ENCODE measurements at regions not wholly inside any gene's neighbourhood (a gene's known extent, or its start where the extent isn't known, plus 50 kb on each side); places are given as distances from the start of the nearest gene placed in this dataset.

DNA sequence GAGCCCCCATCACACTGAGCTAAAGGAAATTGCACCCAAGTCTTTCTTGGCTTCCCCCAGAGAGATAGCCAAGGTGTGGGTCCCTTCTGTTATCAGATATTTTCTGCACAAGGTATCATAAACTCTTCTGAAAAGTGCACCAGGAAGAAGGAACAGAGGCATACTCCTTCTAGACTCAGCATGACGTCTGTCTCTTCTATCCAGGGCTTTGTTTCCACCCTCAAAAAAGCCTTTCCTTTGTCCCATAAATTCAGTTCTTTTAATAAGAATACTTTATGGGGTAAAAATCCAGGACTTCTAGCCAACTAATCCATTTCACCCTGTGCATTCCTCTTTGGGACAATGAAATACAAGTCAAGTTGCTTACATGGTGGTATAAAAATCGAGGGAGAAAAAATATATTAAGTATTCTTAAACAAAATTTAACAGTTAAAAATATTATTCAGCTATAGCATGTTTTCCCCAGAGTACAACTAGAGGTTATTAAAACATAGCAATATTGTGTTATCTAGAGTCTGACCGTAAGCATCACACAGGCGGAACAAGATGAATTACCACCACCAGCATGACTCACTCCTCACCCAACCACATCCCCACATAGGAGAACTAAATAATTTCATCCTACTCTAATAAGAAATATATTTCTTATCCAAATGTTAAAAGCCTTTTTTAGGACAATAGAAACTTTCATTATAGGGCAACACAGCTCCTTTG is 79.9 kb upstream of the GPC6 start:
- DNase-seq, result no peak

DNA sequence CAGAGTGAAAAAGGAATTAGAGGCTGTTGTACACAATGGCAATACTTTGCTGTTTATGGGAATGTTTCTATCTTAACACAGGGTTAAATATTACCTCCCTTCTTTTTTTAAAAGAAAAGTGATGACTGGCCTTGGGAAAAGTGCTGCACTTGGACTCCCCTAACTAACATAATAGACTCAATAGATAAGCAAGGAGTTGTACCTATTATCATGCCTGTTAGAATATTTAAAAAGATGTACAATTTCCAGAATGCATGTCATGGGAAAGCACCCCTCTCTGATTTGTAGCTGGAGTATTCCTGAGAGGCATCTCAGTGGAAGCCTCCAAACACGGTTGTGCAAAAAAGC is 79.3 kb upstream of the GPC6 start:
- no peak for DNase-seq

DNA sequence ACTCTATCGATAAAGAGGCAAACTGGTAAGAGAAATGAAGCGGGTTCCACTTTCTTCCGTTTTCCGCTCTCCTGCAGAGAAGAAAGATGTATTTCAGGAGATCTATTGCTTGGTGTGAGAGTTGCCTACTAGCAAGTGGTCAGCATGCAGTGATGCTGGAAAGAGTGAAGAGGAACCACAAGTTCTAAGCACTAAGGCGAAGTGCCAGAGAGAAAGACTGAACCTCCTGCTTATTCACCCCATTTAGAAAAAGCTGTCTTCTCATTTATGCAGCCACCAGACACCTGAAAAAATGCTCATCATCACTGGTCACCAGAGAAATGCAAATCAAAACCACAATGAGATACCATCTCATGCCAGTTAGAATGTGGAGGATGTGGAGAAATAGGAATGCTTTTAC is 78.7 kb upstream of the GPC6 start:
- DNase-seq, result no peak

DNA sequence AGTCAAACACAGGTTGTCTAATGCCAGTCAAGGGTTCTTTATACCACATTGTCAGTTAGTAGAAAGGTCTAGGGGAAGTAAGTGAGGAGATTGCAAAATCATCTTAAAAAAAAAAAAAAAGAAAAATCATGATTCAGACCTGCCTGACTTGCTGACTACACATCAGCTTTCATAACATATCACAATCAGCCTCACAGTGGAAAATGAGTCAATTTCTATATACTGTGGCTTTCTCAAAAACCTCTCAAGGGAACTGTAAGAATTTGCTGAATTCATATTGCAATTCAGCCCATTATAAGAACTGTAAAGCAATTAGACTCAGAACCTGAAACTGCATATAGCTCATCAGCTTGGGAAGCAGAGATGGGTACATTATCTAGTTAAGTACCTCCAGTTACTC is 75.3 kb upstream of the GPC6 start:
- no peak for DNase-seq

DNA sequence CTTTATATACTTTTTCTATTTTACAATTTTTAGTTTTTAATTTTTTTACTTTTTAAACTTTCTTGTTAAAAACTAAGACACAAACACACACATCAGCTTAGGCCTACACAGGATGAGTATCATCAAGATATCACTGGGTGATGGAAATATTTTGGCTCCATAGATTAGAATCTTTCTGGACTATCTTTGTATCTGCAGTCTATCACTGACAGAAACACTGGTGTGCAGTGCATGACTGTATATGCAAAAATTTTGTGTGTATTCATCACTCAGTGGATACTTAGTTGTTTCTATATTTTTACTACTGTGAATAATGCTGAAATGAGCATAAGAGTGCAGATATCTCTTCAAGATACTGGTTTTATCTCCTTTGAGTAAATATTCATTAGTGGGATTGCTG is 68.0 kb upstream of the GPC6 start:
- DNase-seq, result no peak

DNA sequence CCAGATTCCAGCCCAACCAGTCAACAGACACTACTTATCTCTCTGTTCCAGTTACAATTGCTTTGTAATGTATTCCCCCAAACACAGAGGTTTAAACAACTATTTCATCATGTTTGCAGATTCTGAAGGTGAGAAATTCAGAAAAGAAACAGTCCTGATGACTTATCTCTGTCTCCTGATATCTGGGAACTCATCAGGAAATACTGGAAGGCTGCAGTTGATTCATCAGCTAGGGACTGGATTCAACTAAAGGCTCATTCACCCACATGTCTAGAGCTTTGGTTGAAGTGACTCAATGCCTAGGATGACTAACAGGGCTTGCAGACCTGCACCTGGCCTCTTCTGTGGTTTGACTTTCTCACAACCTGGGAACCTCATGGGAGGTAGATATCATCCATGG is 56.6 kb upstream of the GPC6 start:
- no peak for DNase-seq

DNA sequence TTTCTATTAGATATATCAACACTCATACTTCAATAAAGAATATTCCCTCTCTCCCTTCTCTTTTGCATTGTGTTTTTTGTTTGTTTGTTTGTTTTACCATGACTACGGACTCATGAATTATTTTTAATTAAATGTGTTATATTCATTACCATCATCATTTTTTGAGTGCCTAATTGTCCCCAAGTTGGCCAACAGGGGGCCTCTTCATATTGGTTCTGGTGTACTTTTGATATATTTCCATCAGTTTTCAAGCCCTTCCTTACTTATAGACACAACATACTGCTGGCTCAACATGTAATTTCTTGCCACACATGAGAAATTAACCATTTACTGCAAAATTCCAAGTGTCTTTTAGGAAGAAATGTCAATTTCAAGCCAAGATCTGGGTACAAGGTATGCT is 54.5 kb upstream of the GPC6 start:
- no peak for DNase-seq

DNA sequence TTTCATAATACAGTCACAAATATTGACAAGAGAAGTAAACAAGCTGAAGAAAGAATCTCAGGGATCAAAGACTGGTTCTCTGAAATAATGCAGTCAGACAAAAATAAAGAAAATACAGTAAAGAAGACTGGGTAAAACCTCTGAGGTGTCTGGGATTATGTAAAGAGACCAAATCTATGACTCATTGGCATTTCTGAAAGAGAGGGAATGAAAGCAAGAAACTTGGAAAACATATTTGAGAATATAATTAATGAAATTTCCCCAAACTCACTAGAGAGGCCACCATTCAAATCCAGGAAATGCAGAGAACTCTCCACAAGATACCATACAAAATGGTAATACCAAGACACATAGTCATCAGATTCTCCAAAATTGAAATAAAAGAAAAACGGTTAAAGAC is 53.0 kb upstream of the GPC6 start:
- no peak for DNase-seq

DNA sequence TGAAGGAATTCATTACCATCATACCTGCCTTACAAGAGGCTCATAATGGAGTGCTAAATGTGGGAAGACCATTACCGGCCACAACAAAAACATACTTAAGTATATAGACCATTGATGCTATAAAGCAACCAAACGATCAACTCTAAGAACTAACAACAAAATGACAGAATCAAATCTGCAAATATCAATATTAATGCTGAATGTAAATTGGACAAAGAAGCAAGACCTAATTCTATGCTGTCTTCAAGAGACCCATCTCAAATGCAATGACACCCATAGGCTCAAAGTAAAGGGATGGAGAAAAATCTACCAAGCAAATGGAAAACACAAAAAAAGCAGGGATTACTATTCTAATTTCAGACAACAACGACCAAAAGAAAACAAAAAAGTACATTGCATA is 52.3 kb upstream of the GPC6 start:
- DNase-seq, result no peak

Measured in NCI-H187 (cell line).